H9 (cell line): ENCODE measurements at regions not wholly inside any gene's neighbourhood (a gene's known extent, or its start where the extent isn't known, plus 50 kb on each side); places are given as distances from the start of the nearest gene placed in this dataset.

Experiments
- DNase-seq: peaks from one replicate; pipeline ENCODE4 v3.0.0-alpha.2; 2017
- H2AFZ ChIP-seq: one replicate; pipeline ENCODE4 v1.6.1; 2013; ENCODE audit warnings: mild to moderate bottlenecking, low read length, control low read depth, moderate library complexity
- H2AK5ac ChIP-seq: 2 replicates; pipeline ENCODE4 v1.6.1; 2013; ENCODE audit warnings: low read length, control low read depth, mixed read lengths; ENCODE audit not compliant: insufficient read length
- H2BK120ac ChIP-seq: one replicate; pipeline ENCODE4 v1.6.1; 2013; ENCODE audit warnings: low read depth, mild to moderate bottlenecking, low read length, control low read depth, inconsistent platforms; ENCODE audit not compliant: poor library complexity, severe bottlenecking
- H2BK12ac ChIP-seq: 2 replicates; pipeline ENCODE4 v1.6.1; 2013; ENCODE audit warnings: low read length, control low read depth, mixed read lengths, low read depth; ENCODE audit not compliant: insufficient read length
- H2BK15ac ChIP-seq: 2 replicates; pipeline ENCODE4 v1.6.1; 2013; ENCODE audit warnings: low read depth, low read length, control low read depth
- H2BK20ac ChIP-seq: one replicate; pipeline ENCODE4 v1.6.1; 2013; ENCODE audit warnings: low read depth, mild to moderate bottlenecking, low read length, control low read depth, inconsistent platforms; ENCODE audit not compliant: poor library complexity, severe bottlenecking
- H2BK5ac ChIP-seq: 2 replicates; pipeline ENCODE4 v1.6.1; 2013; ENCODE audit warnings: low read length, control low read depth, mixed read lengths; ENCODE audit not compliant: insufficient read length
- H3K14ac ChIP-seq: 2 replicates; pipeline ENCODE4 v1.6.1; 2013; ENCODE audit warnings: low read length, control low read depth; ENCODE audit not compliant: insufficient read depth
- H3K18ac ChIP-seq: 2 replicates; pipeline ENCODE4 v1.6.1; 2013; ENCODE audit warnings: low read depth, mild to moderate bottlenecking, mixed read lengths, low read length, control low read depth; ENCODE audit not compliant: insufficient read length
- H3K23ac ChIP-seq: 2 replicates; pipeline ENCODE4 v1.6.1; 2013; ENCODE audit warnings: low read length, control low read depth, mixed read lengths, low read depth; ENCODE audit not compliant: insufficient read length
- H3K23me2 ChIP-seq: 2 replicates; pipeline ENCODE4 v1.6.1; 2013; ENCODE audit warnings: low read depth, mild to moderate bottlenecking, mixed read lengths, low read length, control low read depth; ENCODE audit not compliant: insufficient read length, poor library complexity, severe bottlenecking
- H3K27ac ChIP-seq: 2 replicates; pipeline ENCODE4 v1.5.1; 2013; ENCODE audit warnings: low read length, control low read depth, mixed read lengths, low read depth; ENCODE audit not compliant: insufficient read length
- H3K27me3 ChIP-seq: 2 replicates; pipeline ENCODE4 v1.6.1; 2013; ENCODE audit warnings: low read length, control low read depth, inconsistent platforms; ENCODE audit not compliant: insufficient read depth
- H3K4ac ChIP-seq: 2 replicates; pipeline ENCODE4 v1.6.1; 2013; ENCODE audit warnings: low read depth, mild to moderate bottlenecking, control low read depth, inconsistent platforms, low read length, moderate library complexity
- H3K4me1 ChIP-seq: 2 replicates; pipeline ENCODE4 v1.6.1; 2013; ENCODE audit warnings: low read length, control low read depth, inconsistent platforms; ENCODE audit not compliant: insufficient read depth
- H3K4me2 ChIP-seq: 2 replicates; pipeline ENCODE4 v1.6.1; 2013; ENCODE audit warnings: low read length, control low read depth, mixed read lengths; ENCODE audit not compliant: insufficient read length, insufficient read depth
- H3K56ac ChIP-seq: 2 replicates; pipeline ENCODE4 v1.6.1; 2013; ENCODE audit warnings: low read depth, mild to moderate bottlenecking, mixed read lengths, low read length, control low read depth; ENCODE audit not compliant: insufficient read length
- H3K79me1 ChIP-seq: 2 replicates; pipeline ENCODE4 v1.6.1; 2013; ENCODE audit warnings: low read depth, mild to moderate bottlenecking, moderate library complexity, low read length, control low read depth, inconsistent platforms; ENCODE audit not compliant: insufficient read depth, poor library complexity, severe bottlenecking
- H3K79me2 ChIP-seq: 2 replicates; pipeline ENCODE4 v1.6.1; 2013; ENCODE audit warnings: low read length, control low read depth, inconsistent platforms; ENCODE audit not compliant: insufficient read depth
- H3K9ac ChIP-seq: 2 replicates; pipeline ENCODE4 v1.6.1; 2013; ENCODE audit warnings: low read length, control low read depth, mixed read lengths; ENCODE audit not compliant: insufficient read length; ENCODE audit errors: extremely low read depth
- H3K9me3 ChIP-seq: one replicate; pipeline ENCODE4 v1.6.1; 2013; ENCODE audit warnings: low read depth, low read length, inconsistent platforms; ENCODE audit not compliant: control insufficient read depth
- H3T11ph ChIP-seq: one replicate; pipeline ENCODE4 v1.6.1; 2013; ENCODE audit warnings: mild to moderate bottlenecking, low read length, control low read depth, inconsistent platforms
- H4K20me1 ChIP-seq: one replicate; pipeline ENCODE4 v1.6.1; 2013; ENCODE audit not compliant: control insufficient read depth, insufficient read length, insufficient read depth
- H4K5ac ChIP-seq: 2 replicates; pipeline ENCODE4 v1.6.1; 2013; ENCODE audit warnings: low read depth, mild to moderate bottlenecking, mixed read lengths, low read length, control low read depth; ENCODE audit not compliant: insufficient read length
- H4K8ac ChIP-seq: replicated peaks from 2 replicates; pipeline ENCODE4 v1.6.1; 2013; ENCODE audit warnings: low read length, control low read depth, mixed read lengths, low read depth; ENCODE audit not compliant: insufficient read length
- H4K91ac ChIP-seq: 2 replicates; pipeline ENCODE4 v1.6.1; 2013; ENCODE audit warnings: low read depth, mild to moderate bottlenecking, moderate library complexity, mixed read lengths, low read length, control low read depth; ENCODE audit not compliant: insufficient read length
- H3K27ac Mint-ChIP-seq, 3 experiments: 2 replicates in 2 of 3; 3 replicates in 1 of 3; pipeline ENCODE4 v1.8.0; 2020 to 2021; ENCODE audit warnings: mixed read lengths in 3 of 3, mild to moderate bottlenecking in 1 of 3, moderate library complexity in 1 of 3
- H3K27me3 Mint-ChIP-seq: 2 replicates; pipeline ENCODE4 v1.8.0; 2021; ENCODE audit warnings: low read depth, mild to moderate bottlenecking, moderate library complexity, mixed read lengths
- H3K36me3 Mint-ChIP-seq, 3 experiments: 2 replicates in 2 of 3; 3 replicates in 1 of 3; pipeline ENCODE4 v1.8.0; 2020 to 2021; ENCODE audit warnings: low read depth in 3 of 3, mixed read lengths in 3 of 3; ENCODE audit not compliant: insufficient read depth in 1 of 3
- H3K4me1 Mint-ChIP-seq, 2 experiments: 2 replicates each; pipeline ENCODE4 v1.8.0; 2020; ENCODE audit warnings: mixed read lengths in 2 of 2
- H3K4me3 Mint-ChIP-seq, 2 experiments: 2 replicates in 1 of 2; 3 replicates in 1 of 2; pipeline ENCODE4 v1.8.0; 2020 to 2021; ENCODE audit warnings: mild to moderate bottlenecking in 2 of 2, mixed read lengths in 2 of 2, moderate library complexity in 1 of 2
- H3K9me3 Mint-ChIP-seq, 2 experiments: 2 replicates in 1 of 2; 3 replicates in 1 of 2; pipeline ENCODE4 v1.8.0; 2020; ENCODE audit warnings: mild to moderate bottlenecking in 2 of 2, mixed read lengths in 2 of 2, moderate library complexity in 1 of 2
- CTCF ChIP-seq: fragments of 200-600 bp; sonication (generic); conservative IDR thresholded peaks from 3 replicates; pipeline ENCODE4 v1.8.0; 2021; ENCODE audit warnings: antibody characterized with exemption, mild to moderate bottlenecking
- WGBS: extraction: QIAGEN DNeasy Blood & Tissue Kit; methylation state at CpG from one replicate; pipeline ENCODE4 v1.1.7; 2013; ENCODE audit warnings: missing lambda C conversion rate, low lambda C conversion rate, mixed read lengths; ENCODE audit not compliant: insufficient read length; ENCODE audit errors: extremely low coverage; 5-methylcytosine and 5-hydroxymethylcytosine counted together

- H3K9ac ChIP-seq: no peak overlapping the region
- no peaks in the 10 kb centered on the region for H4K20me1 ChIP-seq
- H3K4ac ChIP-seq: no peak overlapping the region
- no peak overlapping the region for H3K18ac ChIP-seq
- no peak overlapping the region for H3T11ph ChIP-seq
- no peak for DNase-seq
- no CpG with 5 or more reads among the region's 1 CpG for WGBS
- H3K9me3 Mint-ChIP-seq: peaks cover 16 to 20% of the 10 kb centered on the region in 2 experiments
- no peaks in the 10 kb centered on the region for H3K27me3 ChIP-seq
- H4K5ac ChIP-seq: no peak overlapping the region
- H3K79me2 ChIP-seq: peaks cover 5% of the 10 kb centered on the region; the same call in 1 of the 2 replicates
- H3K56ac ChIP-seq: no peak overlapping the region
- H3K9me3 ChIP-seq: no peaks in the 10 kb centered on the region
- H2BK12ac ChIP-seq: no peak overlapping the region
- H4K91ac ChIP-seq: no peak overlapping the region
- H3K4me2 ChIP-seq: no peak overlapping the region
- H2BK20ac ChIP-seq: no peak overlapping the region
- no peak overlapping the region for H3K4me3 Mint-ChIP-seq
- H2AFZ ChIP-seq: no peak overlapping the region
- H3K27ac ChIP-seq: no peak overlapping the region
- H3K4me1 ChIP-seq: peaks cover 5% of the 10 kb centered on the region; the same call in 1 of the 2 replicates
- H3K27me3 Mint-ChIP-seq: no peaks in the 10 kb centered on the region
- H2BK120ac ChIP-seq: no peak overlapping the region
- no peak overlapping the region for H4K8ac ChIP-seq
- H3K23me2 ChIP-seq: no peaks in the 10 kb centered on the region
- TF ChIP-seq CTCF: no peak
- peaks cover 22 to 50% of the 10 kb centered on the region in 2 experiments for H3K4me1 Mint-ChIP-seq
- no peak overlapping the region for H2BK15ac ChIP-seq
- no peak overlapping the region for H2AK5ac ChIP-seq
- H3K14ac ChIP-seq: no peak overlapping the region
- peaks cover 32 to 49% (median 35%) of the 10 kb centered on the region in 3 experiments for H3K36me3 Mint-ChIP-seq
- no peaks in the 10 kb centered on the region for H3K79me1 ChIP-seq
- no peak overlapping the region for H2BK5ac ChIP-seq
- H3K27ac Mint-ChIP-seq: no peak overlapping the region
- H3K23ac ChIP-seq: no peak overlapping the region
Observed at GRCh38 chr13:55669051-55669450, 1471.7 kb upstream of the PRR20A start.
